ENCODE measurements at regions not wholly inside any gene's neighbourhood (a gene's known extent, or its start where the extent isn't known, plus 50 kb on each side); places are given as distances from the start of the nearest gene placed in this dataset.
"Not testable (repeated sequence)": the region's sequence is repeated elsewhere in the genome, so short reads cannot be mapped to it uniquely, and the experiment has no call there.

DNA sequence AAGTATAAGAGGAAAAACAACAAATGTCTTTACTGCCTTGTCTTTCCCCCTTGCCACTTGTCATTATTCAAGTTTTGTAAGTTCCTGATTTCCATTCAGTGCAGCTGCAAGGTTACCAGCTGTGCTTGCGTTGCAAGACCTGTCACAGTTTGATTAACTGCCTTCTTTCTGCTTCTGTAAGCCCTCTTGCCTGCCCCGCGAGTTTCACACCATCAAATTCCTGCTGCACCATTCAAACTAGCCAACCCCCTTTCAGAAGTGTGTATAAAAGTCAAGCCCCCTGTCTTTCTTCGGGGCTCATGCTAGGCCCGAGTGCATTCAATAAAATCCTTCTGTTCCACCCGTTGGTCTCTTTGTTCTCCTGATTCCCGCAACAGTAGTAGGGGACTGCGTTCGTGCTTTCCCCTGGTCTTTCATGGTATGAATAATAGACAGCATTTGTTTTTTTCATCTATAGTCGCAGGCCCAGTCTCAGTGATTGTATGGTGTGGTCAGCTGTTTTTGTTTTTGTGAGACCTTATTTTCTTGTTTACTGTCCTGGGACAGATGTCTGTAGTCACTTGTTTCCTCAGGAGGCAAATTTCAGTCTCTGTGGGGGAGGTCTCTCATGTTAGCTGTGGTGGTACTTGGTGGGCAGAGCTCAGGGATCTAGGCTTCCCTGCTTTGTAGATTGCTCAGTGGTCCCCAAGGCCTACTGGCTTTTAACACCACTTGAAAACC is 159.1 kb upstream of the NOTCH2NLA start:
- H3K9ac ChIP-seq; H3K27me3 ChIP-seq (ENCODE audit: control insufficient read depth, insufficient read depth, low read length); H3K36me3 ChIP-seq (ENCODE audit: control insufficient read depth, insufficient read depth, low read length); H3K4me1 ChIP-seq; H2AFZ ChIP-seq; H3K9me3 ChIP-seq (ENCODE audit: control insufficient read depth, low read length); H3K79me2 ChIP-seq: not testable (repeated sequence)
- H3K4me3 ChIP-seq (ENCODE audit: low read depth, low read length) = peak overlapping the region; percentile 52
- H3K27ac ChIP-seq = peak overlapping the region; percentile 93
- H3K4me2 ChIP-seq (ENCODE audit: low read length) = peak overlapping the region; percentile 65

- not testable (repeated sequence) for H3K9me3 ChIP-seq (ENCODE audit: control insufficient read depth, low read length); H3K27me3 ChIP-seq (ENCODE audit: control insufficient read depth, insufficient read depth, low read length); H3K4me1 ChIP-seq; H3K79me2 ChIP-seq; H3K36me3 ChIP-seq (ENCODE audit: control insufficient read depth, insufficient read depth, low read length); H3K9ac ChIP-seq
- peak overlapping the region; percentile 52 for H3K4me3 ChIP-seq (ENCODE audit: low read depth, low read length)
- peak overlapping the region; percentile 88 for H2AFZ ChIP-seq
- H3K27ac ChIP-seq = peak overlapping the region; percentile 93
- peak overlapping the region; percentile 65 for H3K4me2 ChIP-seq (ENCODE audit: low read length)
Measured at GRCh38 chr1:146386851-146387749, 158.3 kb upstream of the NOTCH2NLA start.

DNA sequence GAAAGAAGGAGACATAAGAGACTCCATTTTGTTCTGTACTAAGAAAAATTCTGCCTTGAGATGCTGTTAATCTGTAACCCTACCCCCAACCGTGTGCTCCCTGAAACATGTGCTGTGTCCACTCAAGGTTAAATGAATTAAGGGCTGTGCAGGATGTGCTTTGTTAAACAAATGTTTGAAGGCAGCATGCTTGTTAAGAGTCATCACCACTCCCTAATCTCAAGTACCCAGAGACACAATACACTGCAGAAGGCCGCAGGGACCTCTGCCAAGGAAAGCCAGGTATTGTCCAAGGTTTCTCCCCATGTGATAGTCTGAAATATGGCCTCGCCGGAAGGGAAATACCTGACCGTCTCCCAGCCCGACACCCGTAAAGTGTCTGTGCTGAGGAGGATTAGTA is 152.4 kb upstream of the NOTCH2NLA start:
- not testable (repeated sequence) for H3K9ac ChIP-seq; H3K27me3 ChIP-seq (ENCODE audit: control insufficient read depth, insufficient read depth, low read length); H3K4me3 ChIP-seq (ENCODE audit: low read depth, low read length); H3K36me3 ChIP-seq (ENCODE audit: control insufficient read depth, insufficient read depth, low read length); H3K27ac ChIP-seq; H3K9me3 ChIP-seq (ENCODE audit: control insufficient read depth, low read length); H3K4me1 ChIP-seq; H2AFZ ChIP-seq; H3K79me2 ChIP-seq; H3K4me2 ChIP-seq (ENCODE audit: low read length)

GRCh38 chr1:146376708-146377496 is 148.1 kb upstream of the NOTCH2NLA start:
- H3K4me1 ChIP-seq; H3K36me3 ChIP-seq (ENCODE audit: control insufficient read depth, insufficient read depth, low read length); H3K9me3 ChIP-seq (ENCODE audit: control insufficient read depth, low read length); H3K79me2 ChIP-seq; H3K9ac ChIP-seq; H3K27me3 ChIP-seq (ENCODE audit: control insufficient read depth, insufficient read depth, low read length): not testable (repeated sequence)
- Histone ChIP-seq H3K27ac (peak overlapping the region; percentile 95), H2AFZ (peak overlapping the region; percentile 69), H3K4me2 (ENCODE audit: low read length) (peak overlapping the region; percentile 72), H3K4me3 (ENCODE audit: low read depth, low read length) (peak overlapping the region; percentile 48)

DNA sequence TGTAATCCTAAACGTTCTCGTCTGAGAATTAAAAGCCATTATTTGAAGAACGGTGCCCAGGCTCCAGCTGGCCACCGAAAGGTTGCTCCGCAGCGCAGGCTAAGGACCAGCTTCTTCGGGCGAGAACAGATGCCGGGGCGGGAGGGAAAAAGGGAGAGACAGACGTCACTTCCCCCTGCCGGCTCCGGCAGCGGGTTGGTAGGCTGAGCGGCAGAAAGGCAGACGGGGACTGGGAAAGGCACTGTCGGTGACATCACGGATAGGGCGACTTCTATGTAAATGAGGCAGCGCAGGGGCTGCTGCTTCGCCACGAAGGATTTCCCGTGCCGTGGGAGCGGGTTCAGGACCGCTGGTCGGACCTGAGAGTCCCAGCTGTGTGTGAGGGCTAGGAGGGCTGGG is 147.5 kb upstream of the NOTCH2NLA start:
- not testable (repeated sequence) for H2AFZ ChIP-seq; H3K9ac ChIP-seq; H3K27me3 ChIP-seq (ENCODE audit: control insufficient read depth, insufficient read depth, low read length); H3K4me1 ChIP-seq; H3K79me2 ChIP-seq; H3K9me3 ChIP-seq (ENCODE audit: control insufficient read depth, low read length); H3K4me2 ChIP-seq (ENCODE audit: low read length); H3K36me3 ChIP-seq (ENCODE audit: control insufficient read depth, insufficient read depth, low read length)
- Histone ChIP-seq H3K27ac (peak overlapping the region; percentile 66), H3K4me3 (ENCODE audit: low read depth, low read length) (peak overlapping the region; percentile 47)

DNA sequence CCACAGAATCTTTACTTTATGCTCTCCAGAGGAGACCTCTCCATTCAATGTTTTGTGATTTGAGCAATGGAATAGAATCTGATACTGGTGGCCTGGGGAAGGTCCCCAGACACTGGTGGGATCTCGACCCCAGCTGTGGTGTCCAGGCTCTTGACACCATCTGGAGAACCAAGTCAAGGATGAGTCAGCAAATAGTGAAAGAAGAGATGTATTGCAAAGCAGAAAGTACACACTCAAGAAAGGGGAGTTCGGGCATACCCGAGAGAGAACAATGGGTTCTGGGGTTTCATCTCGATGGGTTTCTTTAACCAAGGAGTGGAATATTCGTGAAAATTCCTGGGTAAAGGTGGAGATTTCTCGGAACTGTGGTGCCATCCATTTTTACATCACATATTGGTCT is 146.3 kb upstream of the NOTCH2NLA start:
- H3K79me2 ChIP-seq; H3K4me3 ChIP-seq (ENCODE audit: low read depth, low read length); H3K4me1 ChIP-seq; H3K9ac ChIP-seq; H3K27me3 ChIP-seq (ENCODE audit: control insufficient read depth, insufficient read depth, low read length); H3K4me2 ChIP-seq (ENCODE audit: low read length); H2AFZ ChIP-seq; H3K27ac ChIP-seq; H3K36me3 ChIP-seq (ENCODE audit: control insufficient read depth, insufficient read depth, low read length); H3K9me3 ChIP-seq (ENCODE audit: control insufficient read depth, low read length): not testable (repeated sequence)

- not testable (repeated sequence) for H3K4me1 ChIP-seq; H3K36me3 ChIP-seq (ENCODE audit: control insufficient read depth, insufficient read depth, low read length); H3K9me3 ChIP-seq (ENCODE audit: control insufficient read depth, low read length); H3K9ac ChIP-seq; H3K4me3 ChIP-seq (ENCODE audit: low read depth, low read length); H3K27me3 ChIP-seq (ENCODE audit: control insufficient read depth, insufficient read depth, low read length); H3K79me2 ChIP-seq
- Histone ChIP-seq H3K4me2 (ENCODE audit: low read length) (peak overlapping the region; percentile 42), H2AFZ (peak overlapping the region; percentile 69), H3K27ac (peak overlapping the region; percentile 76)
Measured at GRCh38 chr1:146369940-146370339, 141.1 kb upstream of the NOTCH2NLA start.

DNA sequence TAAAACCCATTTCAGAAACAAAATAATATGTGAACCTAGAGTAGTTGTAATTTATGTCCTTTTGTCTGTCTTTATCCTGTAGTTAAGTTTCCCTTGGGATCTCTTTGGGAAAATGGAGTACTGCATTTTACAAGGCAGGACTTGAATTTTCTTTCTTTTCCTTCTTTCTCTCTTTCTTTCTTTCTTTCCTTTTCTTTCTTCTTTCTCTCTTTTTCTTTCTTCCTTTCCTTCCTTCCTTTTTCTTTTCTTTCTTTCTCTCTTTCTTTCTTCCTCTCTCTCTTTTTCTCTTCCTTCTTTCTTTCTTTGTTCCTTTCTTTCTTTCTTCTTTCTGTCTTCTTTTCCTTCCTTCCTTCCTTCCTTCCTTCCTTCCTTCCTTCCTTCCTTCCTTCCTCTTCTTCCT is 126.6 kb upstream of the NOTCH2NLA start:
- not testable (repeated sequence) for H3K4me1 ChIP-seq; H3K4me3 ChIP-seq (ENCODE audit: low read depth, low read length); H3K79me2 ChIP-seq; H3K36me3 ChIP-seq (ENCODE audit: control insufficient read depth, insufficient read depth, low read length); H3K9ac ChIP-seq; H3K4me2 ChIP-seq (ENCODE audit: low read length); H3K27ac ChIP-seq; H3K9me3 ChIP-seq (ENCODE audit: control insufficient read depth, low read length); H3K27me3 ChIP-seq (ENCODE audit: control insufficient read depth, insufficient read depth, low read length); H2AFZ ChIP-seq

GRCh38 chr1:146326863-146327262 is 98.0 kb upstream of the NOTCH2NLA start:
- not testable (repeated sequence) for H3K4me1 ChIP-seq; H3K4me3 ChIP-seq (ENCODE audit: low read depth, low read length); H3K36me3 ChIP-seq (ENCODE audit: control insufficient read depth, insufficient read depth, low read length); H3K27ac ChIP-seq; H3K27me3 ChIP-seq (ENCODE audit: control insufficient read depth, insufficient read depth, low read length); H3K9me3 ChIP-seq (ENCODE audit: control insufficient read depth, low read length); H3K4me2 ChIP-seq (ENCODE audit: low read length); H2AFZ ChIP-seq; H3K9ac ChIP-seq; H3K79me2 ChIP-seq

- H3K4me1 ChIP-seq; H3K27ac ChIP-seq; H3K27me3 ChIP-seq (ENCODE audit: control insufficient read depth, insufficient read depth, low read length); H3K36me3 ChIP-seq (ENCODE audit: control insufficient read depth, insufficient read depth, low read length); H3K79me2 ChIP-seq; H3K9me3 ChIP-seq (ENCODE audit: control insufficient read depth, low read length); H3K4me2 ChIP-seq (ENCODE audit: low read length); H3K4me3 ChIP-seq (ENCODE audit: low read depth, low read length); H2AFZ ChIP-seq; H3K9ac ChIP-seq: not testable (repeated sequence)
Measured at GRCh38 chr1:146324463-146324862, 95.6 kb upstream of the NOTCH2NLA start.

All from parathyroid adenoma (tissue), 2 donors.